GM21786 (cell line): ENCODE measurements at regions not wholly inside any gene's neighbourhood (a gene's known extent, or its start where the extent isn't known, plus 50 kb on each side); places are given as distances from the start of the nearest gene placed in this dataset.

Source experiments
- ATAC-seq: cut with Tn5 transposase; IDR thresholded peaks from one replicate; pipeline ENCODE4 v1.9.1; 2021; ENCODE audit not compliant: unreplicated experiment

GRCh38 chr5:81856948-81857928 is 106.3 kb upstream of the SSBP2 start:
- ATAC-seq = peak; percentile 49

DNA sequence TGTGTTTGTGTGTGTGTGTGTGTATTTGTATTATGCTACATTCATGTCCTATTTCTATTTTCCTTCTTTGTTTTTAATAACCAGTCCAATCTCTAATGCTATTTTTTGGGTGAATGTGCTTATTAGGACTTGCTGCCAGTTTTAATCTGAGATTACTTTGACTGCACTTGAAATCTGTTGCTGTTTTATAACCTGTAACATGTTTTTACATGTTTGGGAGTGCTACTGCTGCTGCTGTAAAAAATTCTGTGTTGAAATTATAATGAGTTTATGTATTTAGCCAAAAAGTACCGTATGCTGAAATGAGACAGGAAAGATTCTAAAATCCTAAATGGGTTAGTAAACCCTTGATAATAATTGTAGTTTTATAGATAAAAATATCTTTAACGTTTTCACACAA is 104.7 kb upstream of the SSBP2 start:
- no peak for ATAC-seq

GRCh38 chr5:81854915-81855314 is 104.0 kb upstream of the SSBP2 start:
- ATAC-seq = no peak

- no peak for ATAC-seq
Measured at GRCh38 chr5:81854485-81854884, 103.6 kb upstream of the SSBP2 start.

DNA sequence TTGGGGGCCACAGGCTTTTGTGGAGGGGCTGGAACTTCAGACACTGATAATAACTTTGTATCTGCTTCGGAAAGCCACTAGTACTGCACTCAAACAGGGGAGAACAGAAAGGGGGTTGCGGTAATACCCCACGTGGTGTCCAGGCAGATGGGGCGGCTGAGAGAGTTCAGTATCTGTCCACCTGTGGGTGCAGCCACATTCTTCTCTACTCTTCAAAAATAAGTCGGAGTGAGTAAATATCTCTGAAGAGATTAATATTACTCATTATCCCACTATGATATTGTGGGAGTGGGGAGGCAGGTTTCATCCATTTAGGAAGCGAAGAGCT is 102.1 kb upstream of the SSBP2 start:
- no peak for ATAC-seq

- ATAC-seq = no peak
Measured at GRCh38 chr5:81852291-81853029, 101.6 kb upstream of the SSBP2 start.

DNA sequence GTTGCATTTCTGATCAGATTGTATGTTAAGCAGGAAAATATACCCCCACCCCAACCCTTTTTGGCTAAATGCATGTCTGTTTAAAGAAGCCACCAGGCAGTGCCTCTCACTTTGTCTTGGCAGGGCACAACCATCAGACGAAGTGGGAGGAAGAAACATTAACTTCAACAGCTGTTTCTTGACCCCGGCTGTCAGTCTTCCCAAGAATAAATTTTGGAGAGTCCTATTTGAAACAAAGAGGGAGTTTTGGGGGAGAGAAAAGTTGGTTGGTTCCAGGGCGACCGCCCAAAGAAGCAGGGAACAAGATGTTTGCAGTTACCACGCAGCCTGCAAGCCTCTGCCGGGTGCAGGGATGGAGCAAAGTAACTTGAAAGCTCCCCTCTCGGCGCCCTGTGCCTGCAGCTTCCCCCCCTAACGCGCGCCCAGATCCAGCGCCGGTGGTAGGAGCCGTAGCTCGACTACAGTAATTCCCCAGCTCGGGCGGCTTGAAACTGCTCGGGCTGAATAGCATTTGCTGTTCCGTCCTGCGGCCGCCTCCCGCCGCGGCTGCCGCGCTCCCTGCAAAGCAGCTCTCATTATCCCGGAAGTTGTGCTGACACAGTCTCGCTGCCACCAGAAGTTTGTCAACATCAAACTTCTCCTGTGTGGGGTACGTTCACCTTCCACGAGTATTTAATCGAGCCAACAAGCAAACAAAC is 100.7 kb upstream of the SSBP2 start:
- ATAC-seq = peak; percentile 80

DNA sequence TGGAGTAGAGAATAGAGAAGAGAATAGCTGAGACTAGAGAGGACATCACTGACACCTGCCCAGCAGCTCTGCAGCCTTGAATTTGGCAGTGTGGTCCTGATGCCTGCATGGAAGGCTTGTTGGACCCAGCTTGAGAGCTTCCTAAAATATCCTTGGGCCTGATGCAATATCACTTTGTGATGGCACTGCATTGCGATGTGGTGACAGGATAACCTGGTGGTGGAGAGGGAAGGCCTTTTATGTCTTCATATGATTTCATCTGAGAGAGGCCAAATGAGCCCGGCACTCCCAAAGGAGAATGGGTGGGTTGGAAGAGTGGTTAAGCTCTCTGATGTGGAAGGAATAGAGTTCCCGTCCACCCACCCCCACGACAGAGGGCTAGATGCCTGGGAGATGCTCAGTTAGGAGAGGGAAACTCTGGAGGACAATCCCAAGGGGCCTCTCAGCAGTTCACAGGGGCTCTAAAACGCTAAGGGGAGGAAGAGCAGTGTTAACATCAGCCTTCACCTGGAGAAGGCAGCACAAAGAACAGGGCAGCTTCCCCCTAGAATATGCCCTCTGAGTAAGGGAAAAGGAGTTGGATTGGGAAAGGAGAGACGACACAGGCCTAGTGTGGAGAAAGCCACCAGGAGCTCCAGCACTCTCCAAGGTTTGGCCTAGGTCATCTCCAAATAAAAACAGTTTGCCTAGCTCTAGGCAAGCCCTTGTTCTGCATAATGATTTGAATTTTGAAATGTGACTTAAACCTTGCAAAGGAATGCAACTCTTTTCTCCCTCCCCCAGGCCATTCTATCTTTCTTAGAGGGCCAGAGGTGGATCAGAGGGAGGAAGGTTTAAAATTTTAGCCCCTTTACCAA is 99.8 kb upstream of the SSBP2 start:
- ATAC-seq = no peak

DNA sequence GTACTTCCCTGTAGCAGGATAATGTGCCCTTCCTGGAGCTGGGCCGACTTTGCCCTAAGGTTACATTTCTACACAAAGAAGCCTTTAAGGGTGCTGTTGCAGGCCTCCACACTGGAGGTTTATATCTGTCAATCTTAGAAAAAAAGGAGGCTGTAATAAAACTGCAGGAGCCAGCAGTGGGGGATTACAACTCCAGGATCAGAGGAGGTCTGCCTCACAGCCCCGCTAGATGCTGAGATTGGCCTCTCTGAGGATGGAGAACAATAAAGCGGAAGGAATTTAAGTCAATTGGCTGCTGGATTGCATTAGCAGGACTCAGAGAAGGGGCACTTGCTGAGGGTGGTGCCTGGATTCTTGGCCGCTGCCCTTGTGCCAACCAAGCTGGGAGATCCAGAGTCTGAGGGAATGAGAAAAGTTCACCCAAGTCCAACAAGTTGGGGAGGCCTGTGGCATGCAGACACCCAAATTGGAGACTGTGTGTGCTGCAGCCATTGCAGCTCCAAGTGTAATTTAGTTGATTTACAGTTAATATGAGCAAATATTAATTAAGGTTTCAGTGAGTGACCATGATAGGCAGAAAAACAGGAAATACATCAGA is 99.0 kb upstream of the SSBP2 start:
- ATAC-seq = no peak

DNA sequence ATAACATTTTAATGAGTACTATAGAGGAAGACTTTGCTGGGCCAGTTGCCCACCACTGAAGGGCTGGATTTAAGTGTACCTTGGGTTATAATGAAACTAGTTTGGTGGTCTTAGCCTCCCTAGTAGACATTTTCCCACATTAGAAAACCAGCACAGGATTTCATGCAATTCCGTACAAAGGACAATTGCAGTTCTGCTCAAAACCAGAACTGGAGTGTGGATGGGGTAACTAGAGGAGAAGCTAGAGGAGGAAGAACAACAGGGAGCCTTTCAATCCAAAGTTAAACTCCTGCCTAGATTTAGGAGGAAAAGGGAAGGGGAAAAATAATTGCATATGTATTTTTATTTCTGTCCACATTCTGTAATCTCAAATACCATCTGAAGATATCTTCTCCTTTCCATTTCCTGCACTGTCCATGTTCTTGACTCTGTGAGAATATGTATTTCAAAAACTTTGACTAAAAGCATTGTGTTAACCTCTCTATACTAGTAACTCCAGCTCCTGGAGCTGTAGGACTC is 97.5 kb upstream of the SSBP2 start:
- ATAC-seq = no peak

DNA sequence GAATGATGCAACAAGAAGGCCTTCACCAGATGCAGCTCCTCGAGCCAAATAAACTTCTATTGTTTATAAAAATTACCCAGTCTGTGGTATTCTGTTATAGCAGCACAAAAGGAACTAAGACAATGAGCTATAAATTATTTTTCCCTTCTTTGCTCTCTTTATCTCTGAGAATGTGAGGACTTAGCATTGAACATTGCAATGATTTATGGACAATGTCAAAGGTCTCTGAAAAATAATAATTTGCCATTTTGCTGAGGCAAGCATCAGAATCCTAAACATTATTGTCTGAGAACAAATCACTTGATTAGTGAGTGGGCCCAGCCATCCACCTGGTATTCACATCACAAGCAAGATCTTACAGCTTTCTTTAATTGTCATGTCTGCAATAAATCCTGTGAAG is 95.4 kb upstream of the SSBP2 start:
- ATAC-seq = no peak

DNA sequence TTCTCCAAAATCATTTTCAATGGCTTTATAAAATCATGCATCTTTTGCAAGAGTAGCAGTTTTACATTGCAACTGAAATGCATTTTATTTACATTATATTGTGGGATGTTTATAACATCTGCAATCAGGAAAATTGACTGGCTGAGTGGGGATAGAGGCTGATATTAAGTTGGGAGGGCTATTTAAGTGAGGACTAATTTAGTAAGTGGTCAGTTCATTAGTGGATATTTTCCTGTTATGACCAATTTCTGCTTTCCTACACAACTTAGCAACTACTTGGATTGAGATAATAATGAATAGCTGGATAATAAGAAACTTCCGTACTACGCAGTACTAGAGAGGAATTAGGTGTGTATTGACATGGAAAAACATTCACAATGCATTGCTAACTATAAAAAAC is 92.9 kb upstream of the SSBP2 start:
- ATAC-seq = no peak

DNA sequence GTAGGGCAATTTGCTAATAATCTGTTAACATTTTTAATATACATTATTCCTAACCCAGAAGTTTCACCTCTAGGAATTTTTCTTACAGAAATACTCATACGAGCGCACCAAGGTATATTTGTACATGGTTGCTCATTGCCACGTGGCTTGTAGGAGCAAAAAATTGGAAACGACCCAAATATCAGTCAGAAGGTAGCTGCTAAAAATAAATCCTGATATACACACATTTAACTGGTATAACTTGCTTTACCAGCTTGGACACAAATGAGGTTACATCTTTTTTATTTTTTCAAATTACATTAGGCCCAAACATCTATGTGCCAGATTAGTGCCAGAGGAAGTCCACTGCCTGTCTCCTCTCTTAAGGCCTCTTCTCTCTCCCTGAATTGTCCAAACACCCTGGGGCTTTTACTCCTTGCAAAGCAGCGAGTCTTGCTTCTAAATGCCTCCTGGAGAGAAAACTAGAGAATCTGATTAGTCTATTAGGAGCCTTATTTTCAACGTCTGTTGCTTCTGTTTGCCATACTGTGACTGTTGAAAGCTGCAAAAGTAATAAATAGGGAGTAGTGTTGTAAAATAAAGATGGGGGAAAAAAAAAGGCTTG is 92.0 kb upstream of the SSBP2 start:
- no peak for ATAC-seq

DNA sequence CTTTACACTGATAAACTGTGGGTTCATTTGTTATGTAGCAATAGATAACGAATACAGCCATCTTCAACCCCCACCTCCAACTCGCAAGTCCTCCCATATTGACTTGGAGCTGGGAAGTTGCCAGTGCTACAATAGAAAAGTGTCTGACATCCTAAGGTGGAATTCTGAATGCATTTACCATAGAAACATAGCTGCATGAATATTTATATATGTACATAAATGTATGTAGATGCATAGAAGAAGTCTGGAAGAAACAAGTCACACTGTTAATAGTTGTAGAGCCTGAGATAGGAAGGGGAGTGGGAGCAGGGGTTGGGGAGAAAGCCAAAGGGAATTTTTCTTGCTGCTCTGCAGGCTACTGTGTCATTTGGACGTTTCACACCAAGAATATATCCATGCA is 88.1 kb upstream of the SSBP2 start:
- no peak for ATAC-seq

GRCh38 chr5:81838307-81838906 is 87.5 kb upstream of the SSBP2 start:
- ATAC-seq = peak; percentile 83

- ATAC-seq = no peak
Measured at GRCh38 chr5:81837667-81838306, 86.9 kb upstream of the SSBP2 start.

DNA sequence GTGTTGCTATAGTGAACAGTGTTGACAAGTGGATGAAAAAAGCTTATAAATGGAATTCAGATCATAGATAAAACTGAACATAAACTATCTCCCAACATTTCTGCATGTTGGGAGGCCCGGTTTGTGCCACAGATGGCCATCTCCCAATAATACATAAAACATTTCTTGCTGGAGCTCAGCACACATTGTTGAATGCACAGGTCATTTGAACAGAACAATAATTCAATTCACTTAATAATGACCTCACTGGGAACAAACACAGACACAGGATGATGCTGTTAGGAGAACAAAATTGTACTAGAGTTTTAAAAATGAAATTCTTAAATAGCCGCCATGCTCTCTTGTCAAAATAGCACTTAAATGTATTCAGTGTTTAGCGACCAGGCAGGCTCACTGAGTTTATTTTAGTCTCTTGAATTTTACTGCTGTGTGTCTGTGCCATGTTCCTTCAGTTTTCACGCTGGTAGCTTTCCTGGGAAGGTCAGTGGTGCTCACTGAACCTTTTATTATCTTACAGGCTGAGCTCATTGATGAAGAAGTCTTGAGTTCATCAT is 85.0 kb upstream of the SSBP2 start:
- ATAC-seq = no peak

DNA sequence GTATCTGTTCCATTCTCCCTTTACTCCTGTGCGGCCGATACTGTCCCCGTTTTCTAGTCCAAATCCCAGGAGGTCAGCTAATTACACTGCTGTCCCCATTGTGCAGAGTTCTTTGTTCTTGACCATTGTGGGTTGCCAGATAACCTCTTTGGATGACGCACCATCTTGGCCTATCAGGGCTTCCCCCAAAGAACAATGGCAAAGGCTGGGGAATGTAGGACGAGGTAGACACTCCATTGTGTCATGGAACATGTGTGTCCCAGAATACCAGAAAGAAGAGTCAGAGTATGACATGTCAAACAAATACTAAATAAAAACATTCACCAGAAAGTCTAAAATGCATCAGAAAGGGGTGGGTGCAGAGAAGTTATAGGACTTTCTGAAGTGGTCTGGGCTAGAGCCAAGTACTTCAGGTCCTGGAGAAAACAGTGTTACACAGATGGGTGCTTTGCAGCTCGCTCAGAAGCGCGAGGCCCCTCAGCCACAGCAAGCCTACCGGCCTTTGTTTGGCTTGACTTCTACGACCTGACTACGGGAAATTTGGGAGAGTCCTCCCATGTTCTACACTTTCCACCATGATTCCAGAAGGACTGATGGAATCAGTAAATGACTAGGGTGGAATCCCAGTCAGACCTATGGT is 83.2 kb upstream of the SSBP2 start:
- no peak for ATAC-seq
